HG03039 (cell line): ENCODE measurements at regions not wholly inside any gene's neighbourhood (a gene's known extent, or its start where the extent isn't known, plus 50 kb on each side); places are given as distances from the start of the nearest gene placed in this dataset.
A peak's percentile ranks its signal among the peaks of the same experiment; 100 is the strongest.
"Not testable (repeated sequence)": the region's sequence is repeated elsewhere in the genome, so short reads cannot be mapped to it uniquely, and the experiment has no call there.

Source experiments
- ATAC-seq: cut with Tn5 transposase; IDR thresholded peaks from one replicate; pipeline ENCODE4 v1.9.1; 2021; ENCODE audit warnings: mild to moderate bottlenecking, moderate library complexity; ENCODE audit not compliant: unreplicated experiment

- ATAC-seq, result no peak
These were observed 209.8 kb upstream of the NOCT start for GRCh38 chr4:138805736-138806135.

GRCh38 chr4:138804711-138805110 lies 210.9 kb upstream of the NOCT start:
- ATAC-seq, result no peak

GRCh38 chr4:138803051-138803450 lies 212.5 kb upstream of the NOCT start:
- ATAC-seq, result no peak

GRCh38 chr4:138802499-138802898 lies 213.1 kb upstream of the NOCT start:
- no peak for ATAC-seq

- no peak for ATAC-seq
These were observed 215.2 kb upstream of the NOCT start for GRCh38 chr4:138800421-138800820.

GRCh38 chr4:138798404-138798803 lies 217.2 kb upstream of the NOCT start:
- no peak for ATAC-seq

GRCh38 chr4:138797646-138798045 lies 217.9 kb upstream of the NOCT start:
- ATAC-seq, result no peak

GRCh38 chr4:138796761-138797160 lies 218.8 kb upstream of the NOCT start:
- no peak for ATAC-seq

- ATAC-seq, result no peak
These were observed 224.8 kb upstream of the NOCT start for GRCh38 chr4:138790706-138791340.

GRCh38 chr4:138789796-138790195 lies 225.8 kb upstream of the NOCT start:
- no peak for ATAC-seq

- no peak for ATAC-seq
These were observed 226.7 kb upstream of the NOCT start for GRCh38 chr4:138788857-138789256.

- no peak for ATAC-seq
These were observed 227.3 kb upstream of the NOCT start for GRCh38 chr4:138788267-138788790.

- ATAC-seq, result not testable (repeated sequence)
These were observed 235.8 kb upstream of the NOCT start for GRCh38 chr4:138779761-138780160.

- peak; percentile 84 for ATAC-seq
These were observed 239.7 kb upstream of the NOCT start for GRCh38 chr4:138775890-138776289.

- peak; percentile 6 for ATAC-seq
These were observed 240.1 kb upstream of the NOCT start for GRCh38 chr4:138775489-138775888.

- ATAC-seq, result no peak
These were observed 240.6 kb upstream of the NOCT start for GRCh38 chr4:138774940-138775339.

GRCh38 chr4:138774125-138774524 lies 241.5 kb upstream of the NOCT start:
- ATAC-seq, result not testable (repeated sequence)

GRCh38 chr4:138773321-138773720 lies 242.3 kb upstream of the NOCT start:
- ATAC-seq, result no peak

- no peak for ATAC-seq
These were observed 243.2 kb upstream of the NOCT start for GRCh38 chr4:138772366-138772765.

GRCh38 chr4:138770818-138771217 lies 244.8 kb upstream of the NOCT start:
- no peak for ATAC-seq

GRCh38 chr4:138766332-138766731 lies 249.2 kb upstream of the NOCT start:
- no peak for ATAC-seq

GRCh38 chr4:138765442-138765841 lies 250.1 kb upstream of the NOCT start:
- no peak for ATAC-seq

GRCh38 chr4:138761638-138762220 lies 253.9 kb upstream of the NOCT start:
- ATAC-seq, result no peak
